HepG2 (cell line): ENCODE measurements at regions not wholly inside any gene's neighbourhood (a gene's known extent, or its start where the extent isn't known, plus 50 kb on each side); places are given as distances from the start of the nearest gene placed in this dataset.

ENCODE experiments used
- CCAR2 ChIP-seq: fragments of 200-400 bp; formaldehyde crosslinking; optimal IDR thresholded peaks from 2 replicates; pipeline ENCODE3; 2018; ENCODE audit warnings: low read depth, mild to moderate bottlenecking, low read length, moderate library complexity
- CTCF ChIP-seq: sonication (generic); formaldehyde crosslinking; IDR thresholded peaks from 2 replicates; pipeline ENCODE4 v1.5.0; 2020; ENCODE audit warnings: mild to moderate bottlenecking, missing genetic modification reagents, moderate library complexity
- KLF16 ChIP-seq, 2 experiments: sonication (generic) in 1 of 2; formaldehyde crosslinking in 1 of 2; IDR thresholded peaks; 2 replicates each; pipeline versions ENCODE4 v1.6.1 to v1.8.0; 2016 to 2023; ENCODE audit warnings: missing genetic modification reagents in 2 of 2, missing compliant biosample characterization in 1 of 2
- PBX3 ChIP-seq: sonication (generic); formaldehyde crosslinking; IDR thresholded peaks from 2 replicates; pipeline ENCODE4 v1.8.1; 2023; ENCODE audit warnings: missing genetic modification reagents, inconsistent platforms, borderline replicate concordance
- POLR2AphosphoS5 ChIP-seq: IDR thresholded peaks from 2 replicates; pipeline ENCODE4 v1.6.1; 2012; ENCODE audit warnings: low read depth, low read length
- RAD51 ChIP-seq: fragments of 450-650 bp; IDR thresholded peaks from 2 replicates; pipeline ENCODE4 v1.6.1; 2016; ENCODE audit warnings: borderline replicate concordance
- RBAK ChIP-seq: sonication (generic); formaldehyde crosslinking; IDR thresholded peaks from 2 replicates; pipeline ENCODE4 v1.5.1; 2020; ENCODE audit warnings: mild to moderate bottlenecking, missing genetic modification reagents
- ZNF251 ChIP-seq: sonication (generic); formaldehyde crosslinking; IDR thresholded peaks from 2 replicates; pipeline ENCODE4 v1.9.0; 2021; ENCODE audit warnings: mild to moderate bottlenecking, missing genetic modification reagents
- ZNF670 ChIP-seq: sonication (generic); formaldehyde crosslinking; IDR thresholded peaks from 2 replicates; pipeline ENCODE4 v1.8.0; 2022; ENCODE audit warnings: mild to moderate bottlenecking, missing genetic modification reagents, borderline replicate concordance

DNA sequence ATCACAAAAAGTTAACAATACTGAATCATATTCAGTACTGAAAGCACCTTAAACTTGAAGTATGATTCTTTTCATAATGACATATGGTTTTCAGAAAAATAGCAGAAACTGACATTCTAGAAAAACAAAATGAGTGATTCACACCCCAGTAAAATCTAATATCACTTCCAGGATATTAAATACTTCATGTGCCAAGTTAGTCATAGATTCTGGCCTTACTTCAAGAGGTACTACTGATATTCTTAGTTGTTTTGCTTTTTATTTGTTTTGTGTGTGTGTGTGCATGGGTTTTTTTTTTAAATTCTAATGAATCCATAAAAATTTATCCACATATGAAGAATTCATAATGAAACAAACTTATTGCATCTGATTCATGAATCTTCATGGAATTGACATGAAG, 207.9 kb upstream of the UFM1 start:
- TF ChIP-seq RBAK (no peak), RAD51 (no peak), CTCF (CRISPR knock-in tag) (no peak), PBX3 (CRISPR knock-in tag) (no peak), KLF16 (CRISPR knock-in tag; IDR thresholded peaks at IDR 0.05) (no peak), POLR2AphosphoS5 (no peak), ZNF670 (CRISPR knock-in tag) (no peak), CCAR2 (no peak), ZNF251 (CRISPR knock-in tag) (no peak)
